DMS114 treated with DMSO at 0.1 percent for 48 hours (cell line): ENCODE measurements at regions not wholly inside any gene's neighbourhood (a gene's known extent, or its start where the extent isn't known, plus 50 kb on each side); places are given as distances from the start of the nearest gene placed in this dataset.
A peak's percentile ranks its signal among the peaks of the same experiment; 100 is the strongest.
"Not testable (repeated sequence)": the region's sequence is repeated elsewhere in the genome, so short reads cannot be mapped to it uniquely, and the experiment has no call there.

ENCODE experiments used
- DNase-seq: peaks from one replicate; lab custom pipeline; 2025; ENCODE audit not compliant: unreplicated experiment; lab: John Stamatoyannopoulos, UW

DNA sequence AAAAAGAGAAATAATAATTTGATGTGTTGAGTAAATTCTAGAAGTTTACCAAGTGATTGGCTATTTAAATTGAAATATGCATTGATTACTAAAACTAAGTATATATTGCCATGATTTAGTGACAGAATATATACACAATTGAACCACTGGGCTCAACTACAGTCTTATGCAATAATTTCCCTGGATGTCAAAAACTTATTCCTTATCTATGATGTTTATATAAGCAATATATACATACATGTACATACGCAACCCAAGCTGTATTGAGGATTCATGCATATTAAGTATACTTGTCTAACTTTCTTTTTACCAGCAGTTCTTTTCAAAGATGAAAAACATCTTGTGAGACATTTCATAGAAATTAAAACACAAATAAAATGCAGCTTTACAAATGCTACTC is 165.8 kb downstream of the ZIC4 start:
- DNase-seq = no peak

GRCh38 chr3:147237991-147238390 is 168.4 kb downstream of the ZIC4 start:
- no peak for DNase-seq

GRCh38 chr3:147231980-147232379 is 174.4 kb downstream of the ZIC4 start:
- DNase-seq = not testable (repeated sequence)

DNA sequence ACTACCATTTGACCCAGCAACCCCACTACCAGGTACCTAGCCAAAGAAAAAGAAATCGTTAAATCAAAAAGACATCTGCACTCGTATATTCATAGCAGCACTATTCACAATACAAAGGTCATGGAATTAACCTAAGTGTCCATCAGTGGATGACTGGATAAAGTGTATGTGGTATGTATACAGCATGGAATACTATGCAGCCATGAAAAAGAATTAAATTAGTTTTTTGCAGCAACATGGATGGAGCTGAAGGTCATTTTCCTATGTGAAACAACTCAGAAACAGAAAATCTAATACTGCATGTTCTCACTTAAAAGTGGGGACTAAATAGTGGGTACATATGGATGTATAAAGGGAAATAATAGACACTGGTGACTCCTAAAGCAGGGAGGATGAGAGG is 175.2 kb downstream of the ZIC4 start:
- DNase-seq = no peak

- DNase-seq = no peak
Measured at GRCh38 chr3:147222291-147222690, 184.1 kb downstream of the ZIC4 start.

GRCh38 chr3:147218965-147219364 is 187.4 kb downstream of the ZIC4 start:
- DNase-seq = no peak

DNA sequence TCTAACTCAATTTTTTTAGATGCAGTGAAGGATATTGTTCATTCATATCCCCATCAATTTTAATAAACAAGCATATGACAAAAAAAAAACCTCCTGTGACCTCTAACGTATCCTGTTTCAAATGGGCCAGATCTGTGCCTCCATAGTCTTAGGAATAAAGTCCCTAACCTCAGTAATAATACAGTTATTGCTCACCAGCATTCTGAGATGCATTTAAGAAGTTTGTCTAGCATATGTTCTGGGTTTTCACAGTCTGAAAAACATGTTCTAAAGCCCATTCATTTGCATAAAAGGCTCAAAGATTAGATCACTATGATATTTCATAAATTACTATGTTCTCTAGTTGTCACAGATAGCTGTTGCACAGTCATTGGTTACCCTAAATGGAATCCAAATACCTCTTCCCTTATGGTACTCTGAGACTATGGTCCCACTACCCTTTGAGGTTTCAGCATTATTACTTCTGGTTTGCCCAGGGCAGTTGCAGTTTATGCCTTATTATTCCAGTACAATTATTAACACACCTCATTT is 190.1 kb downstream of the ZIC4 start:
- no peak for DNase-seq

DNA sequence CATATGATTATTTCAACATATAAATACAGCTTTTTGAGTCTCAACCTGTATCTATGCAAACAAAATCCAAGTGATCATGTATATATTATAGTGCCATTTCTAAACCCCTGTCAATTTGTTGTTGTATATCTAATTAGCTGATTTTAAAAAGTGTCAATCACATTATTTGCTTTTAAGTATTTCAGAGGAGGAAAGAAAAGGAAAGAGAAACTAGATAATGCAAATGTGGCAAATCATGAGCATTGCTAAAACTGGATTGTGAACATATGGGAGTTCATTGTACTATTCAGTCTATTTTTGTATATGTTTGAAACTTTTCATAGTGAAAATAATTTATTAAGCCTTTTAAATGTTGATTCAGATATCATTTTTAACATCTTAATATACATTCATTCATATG is 190.7 kb downstream of the ZIC4 start:
- DNase-seq = no peak

GRCh38 chr3:147213633-147214032 is 192.7 kb downstream of the ZIC4 start:
- DNase-seq = no peak

DNA sequence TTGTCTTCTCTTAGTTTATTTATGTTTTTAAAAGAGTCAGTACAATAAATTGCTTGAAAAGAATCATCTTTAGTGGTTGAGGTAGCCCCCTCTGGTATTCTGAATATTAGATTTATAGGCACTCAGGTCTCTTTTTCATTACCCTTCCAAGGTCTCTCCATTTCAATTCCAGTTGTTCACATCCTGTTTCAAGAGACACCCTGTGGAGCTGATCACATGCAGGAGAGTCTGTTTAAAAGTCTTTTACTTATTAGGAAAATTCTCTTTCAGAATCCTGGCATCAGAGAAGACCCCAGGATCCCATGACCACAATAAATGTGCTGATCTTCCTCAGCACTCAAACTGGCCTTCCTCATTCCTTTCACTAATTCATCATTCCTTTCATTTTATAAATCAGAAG is 195.7 kb downstream of the ZIC4 start:
- DNase-seq = no peak

DNA sequence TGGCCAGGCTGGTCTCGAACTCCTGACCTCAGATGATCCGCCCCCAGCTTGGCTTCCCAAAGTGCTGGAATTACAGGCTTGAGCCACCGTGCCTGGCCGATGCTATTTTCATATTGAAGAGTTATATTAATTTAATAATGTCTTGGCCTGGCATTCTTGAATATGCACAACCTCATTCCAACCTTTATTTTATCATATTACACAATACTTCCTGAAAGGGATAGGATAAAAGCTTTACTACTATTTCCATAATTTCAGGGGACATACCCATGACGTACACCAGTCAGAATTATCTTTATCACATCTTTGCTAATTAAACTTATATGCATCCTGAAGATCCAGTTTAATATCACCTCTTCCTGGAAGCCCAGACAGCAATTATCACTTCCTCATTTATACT is 205.3 kb downstream of the ZIC4 start:
- DNase-seq = no peak

- DNase-seq = peak; percentile 24
Measured at GRCh38 chr3:147200545-147200944, 205.8 kb downstream of the ZIC4 start.

DNA sequence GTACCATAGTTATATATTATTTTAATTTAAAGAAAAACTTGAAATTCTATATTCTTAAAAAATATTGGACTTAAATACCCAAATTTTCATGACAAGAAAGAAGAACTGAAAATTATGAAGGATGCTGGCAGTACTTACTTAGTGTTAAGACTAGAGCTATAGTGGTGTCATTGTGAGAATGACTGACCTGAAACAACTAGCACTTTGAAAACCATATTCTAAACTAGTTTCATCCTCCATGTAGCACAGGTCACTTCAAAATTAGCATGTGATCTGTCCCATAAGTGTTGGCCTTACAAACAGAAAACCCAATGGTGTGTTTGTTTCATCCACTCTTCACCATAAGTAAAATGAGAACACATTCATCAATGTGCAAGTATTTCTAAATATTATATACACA is 208.6 kb downstream of the ZIC4 start:
- DNase-seq = no peak

DNA sequence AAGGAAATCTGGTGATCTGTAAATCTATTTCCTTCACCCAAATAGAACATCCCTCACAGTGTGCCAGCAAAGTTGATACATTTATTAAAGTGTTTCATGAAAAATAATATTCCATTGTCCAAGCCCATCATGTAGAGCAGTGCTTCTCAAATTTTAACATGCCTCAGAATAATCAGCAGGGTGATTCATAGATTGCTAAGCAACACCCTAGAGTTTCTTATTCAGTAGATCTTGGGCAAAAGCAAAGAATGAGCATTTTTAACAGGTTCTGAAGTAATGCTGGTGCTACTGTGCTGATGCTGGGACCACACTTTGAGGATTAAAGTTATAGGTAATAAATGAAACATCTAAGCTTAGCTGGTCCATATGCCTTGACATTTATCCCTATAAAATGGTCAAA is 210.5 kb downstream of the ZIC4 start:
- DNase-seq = no peak

GRCh38 chr3:147191795-147192385 is 214.5 kb downstream of the ZIC4 start:
- DNase-seq = peak; percentile 51

- no peak for DNase-seq
Measured at GRCh38 chr3:147189016-147189415, 217.3 kb downstream of the ZIC4 start.

- no peak for DNase-seq
Measured at GRCh38 chr3:147187687-147188086, 218.7 kb downstream of the ZIC4 start.

GRCh38 chr3:147185781-147186180 is 220.6 kb downstream of the ZIC4 start:
- no peak for DNase-seq

DNA sequence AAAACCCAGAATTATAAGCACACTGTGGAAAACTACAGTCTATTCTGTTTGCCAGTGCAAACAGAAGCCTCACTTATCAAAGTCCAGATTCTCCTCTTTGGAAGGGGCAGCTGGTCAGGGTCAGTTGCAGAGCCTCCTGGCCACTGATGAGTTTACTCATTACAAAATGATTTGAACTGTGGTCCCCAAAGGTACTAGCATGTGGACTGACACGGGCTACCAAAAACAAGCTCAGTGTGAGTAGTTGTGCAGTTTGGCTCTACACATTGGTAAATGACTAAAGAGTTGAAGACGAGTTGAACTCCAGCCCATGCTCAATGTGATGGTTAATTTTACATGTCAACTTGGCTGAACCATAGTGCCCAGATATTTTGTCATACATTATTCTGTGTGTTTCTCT is 221.5 kb downstream of the ZIC4 start:
- DNase-seq = no peak

- DNase-seq = no peak
Measured at GRCh38 chr3:147173257-147173656, 233.1 kb downstream of the ZIC4 start.

- no peak for DNase-seq
Measured at GRCh38 chr3:147162743-147163142, 243.6 kb downstream of the ZIC4 start.

GRCh38 chr3:147161833-147162232 is 244.5 kb downstream of the ZIC4 start:
- DNase-seq = no peak

DNA sequence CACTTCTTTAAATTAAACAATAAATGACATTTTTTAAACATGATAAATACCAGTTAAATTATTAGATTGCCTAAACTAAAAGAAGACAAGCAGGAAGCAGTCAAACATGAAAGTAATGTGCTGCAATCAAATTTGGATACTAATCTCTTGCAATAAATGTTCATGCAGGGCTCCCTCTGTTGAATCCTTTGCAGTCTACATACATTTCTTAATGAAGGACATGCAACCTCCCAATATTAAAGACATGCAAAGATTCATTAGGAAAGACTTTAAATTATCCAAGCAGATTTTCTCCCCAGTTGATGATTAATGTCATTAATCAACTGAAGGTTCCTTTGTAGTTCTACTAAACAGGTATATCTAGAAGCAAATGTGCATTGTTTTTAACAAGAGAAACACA is 245.4 kb downstream of the ZIC4 start:
- no peak for DNase-seq
